ENCODE measurements at regions not wholly inside any gene's neighbourhood (a gene's known extent, or its start where the extent isn't known, plus 50 kb on each side); places are given as distances from the start of the nearest gene placed in this dataset.

- H3K27ac ChIP-seq (ENCODE audit: low read depth in 2 of 2, low read length in 2 of 2), result no peak overlapping the region
- H3K4me1 ChIP-seq (ENCODE audit: control insufficient read depth in 2 of 2, insufficient read depth in 2 of 2, low read length in 2 of 2), result no peaks in the 10 kb centered on the region
- H3K4me3 ChIP-seq (ENCODE audit: low read length in 2 of 2), result no peak overlapping the region
- no peaks in the 10 kb centered on the region for H3K36me3 ChIP-seq (ENCODE audit: control insufficient read depth in 2 of 2, insufficient read depth in 2 of 2, low read length in 2 of 2)
- peaks cover 0 to 13% of the 10 kb centered on the region in 2 donors for H3K9me3 ChIP-seq (ENCODE audit: control insufficient read depth in 2 of 2, low read length in 2 of 2)
- H3K9ac ChIP-seq (ENCODE audit: low read depth in 1 of 2, low read length in 2 of 2), result no peak overlapping the region
- no peaks in the 10 kb centered on the region for H3K27me3 ChIP-seq (ENCODE audit: control insufficient read depth in 2 of 2, insufficient read depth in 2 of 2, low read length in 2 of 2)
Measured at GRCh38 chr5:3891113-3891512, 295.5 kb downstream of the IRX1 start.

DNA sequence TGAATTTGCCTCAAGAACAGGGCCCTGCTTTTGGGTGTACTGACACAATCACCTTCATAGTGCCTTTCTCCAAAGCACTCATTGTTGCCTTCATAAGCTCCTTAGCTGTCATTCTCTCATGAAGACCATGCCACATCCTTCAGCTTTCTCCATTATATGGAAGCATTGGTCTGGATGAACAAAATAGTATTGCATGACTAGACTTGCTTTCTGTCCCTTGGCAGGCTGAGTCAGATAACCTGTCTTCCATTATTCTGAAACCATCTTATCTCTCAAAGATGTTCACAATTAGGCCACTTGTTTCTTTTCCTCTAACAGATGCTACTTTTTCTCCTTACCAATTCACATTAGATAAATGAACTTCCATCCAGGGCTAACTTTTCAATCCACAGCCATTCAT is 297.9 kb downstream of the IRX1 start:
- Histone ChIP-seq H3K9ac (ENCODE audit: low read depth in 1 of 2, low read length in 2 of 2) (no peak overlapping the region), H3K27ac (ENCODE audit: low read depth in 2 of 2, low read length in 2 of 2) (no peak overlapping the region), H3K27me3 (ENCODE audit: control insufficient read depth in 2 of 2, insufficient read depth in 2 of 2, low read length in 2 of 2) (no peaks in the 10 kb centered on the region), H3K4me1 (ENCODE audit: control insufficient read depth in 2 of 2, insufficient read depth in 2 of 2, low read length in 2 of 2) (no peaks in the 10 kb centered on the region), H3K36me3 (ENCODE audit: control insufficient read depth in 2 of 2, insufficient read depth in 2 of 2, low read length in 2 of 2) (no peaks in the 10 kb centered on the region), H3K9me3 (ENCODE audit: control insufficient read depth in 2 of 2, low read length in 2 of 2) (peaks cover 3 to 12% of the 10 kb centered on the region in 2 donors), H3K4me3 (ENCODE audit: low read length in 2 of 2) (no peak overlapping the region)

DNA sequence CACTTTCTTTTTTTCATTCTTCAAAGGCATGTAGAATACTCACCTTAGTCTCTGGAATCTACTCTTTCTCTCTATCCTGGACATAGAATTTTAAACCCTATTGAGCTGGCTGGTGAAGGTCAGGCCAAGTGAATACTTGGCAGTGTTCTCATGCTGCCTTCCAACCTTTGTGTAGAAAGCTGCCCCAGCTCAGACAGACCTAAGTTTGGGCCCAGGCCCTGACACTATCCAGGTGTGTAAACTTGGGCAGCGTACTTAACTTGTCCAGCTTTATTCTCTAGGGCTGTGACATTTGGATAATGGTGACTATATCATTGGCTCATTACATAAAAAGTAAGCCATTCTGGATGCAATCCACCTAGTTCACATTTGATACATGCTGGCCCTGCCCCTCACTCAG is 298.3 kb downstream of the IRX1 start:
- no peak overlapping the region for H3K9ac ChIP-seq (ENCODE audit: low read depth in 1 of 2, low read length in 2 of 2)
- H3K27me3 ChIP-seq (ENCODE audit: control insufficient read depth in 2 of 2, insufficient read depth in 2 of 2, low read length in 2 of 2), result no peaks in the 10 kb centered on the region
- H3K4me3 ChIP-seq (ENCODE audit: low read length in 2 of 2), result no peak overlapping the region
- peaks cover 3 to 12% of the 10 kb centered on the region in 2 donors for H3K9me3 ChIP-seq (ENCODE audit: control insufficient read depth in 2 of 2, low read length in 2 of 2)
- H3K36me3 ChIP-seq (ENCODE audit: control insufficient read depth in 2 of 2, insufficient read depth in 2 of 2, low read length in 2 of 2), result no peaks in the 10 kb centered on the region
- no peaks in the 10 kb centered on the region for H3K4me1 ChIP-seq (ENCODE audit: control insufficient read depth in 2 of 2, insufficient read depth in 2 of 2, low read length in 2 of 2)
- no peak overlapping the region for H3K27ac ChIP-seq (ENCODE audit: low read depth in 2 of 2, low read length in 2 of 2)

- no peaks in the 10 kb centered on the region for H3K4me1 ChIP-seq (ENCODE audit: control insufficient read depth in 2 of 2, insufficient read depth in 2 of 2, low read length in 2 of 2)
- H3K27me3 ChIP-seq (ENCODE audit: control insufficient read depth in 2 of 2, insufficient read depth in 2 of 2, low read length in 2 of 2), result no peaks in the 10 kb centered on the region
- H3K4me3 ChIP-seq (ENCODE audit: low read length in 2 of 2), result no peak overlapping the region
- no peak overlapping the region for H3K9ac ChIP-seq (ENCODE audit: low read depth in 1 of 2, low read length in 2 of 2)
- H3K27ac ChIP-seq (ENCODE audit: low read depth in 2 of 2, low read length in 2 of 2), result no peak overlapping the region
- peaks cover 3 to 4% of the 10 kb centered on the region in 2 donors for H3K9me3 ChIP-seq (ENCODE audit: control insufficient read depth in 2 of 2, low read length in 2 of 2)
- no peaks in the 10 kb centered on the region for H3K36me3 ChIP-seq (ENCODE audit: control insufficient read depth in 2 of 2, insufficient read depth in 2 of 2, low read length in 2 of 2)
Measured at GRCh38 chr5:3896098-3896497, 300.5 kb downstream of the IRX1 start.

DNA sequence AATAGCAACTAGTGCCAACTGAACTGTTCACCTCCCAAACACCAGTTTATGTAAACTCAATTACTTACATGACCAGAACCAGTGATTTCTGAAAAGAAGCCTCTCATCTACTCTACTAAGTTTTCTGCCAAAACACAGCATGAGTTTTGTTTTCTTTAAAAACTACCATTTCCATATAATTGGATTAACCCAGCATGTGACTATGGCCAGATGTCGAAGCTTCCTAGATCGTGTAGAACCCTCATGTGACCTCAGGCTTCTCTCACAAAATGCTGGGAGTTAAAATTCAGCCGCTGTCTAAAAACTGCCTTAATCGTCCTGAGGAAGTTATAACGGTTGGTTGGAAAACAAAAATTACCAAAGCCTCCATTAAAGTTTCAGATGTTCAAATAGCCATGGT is 303.5 kb downstream of the IRX1 start:
- Histone ChIP-seq H3K9me3 (ENCODE audit: control insufficient read depth in 2 of 2, low read length in 2 of 2) (peaks cover 3 to 4% of the 10 kb centered on the region in 2 donors), H3K9ac (ENCODE audit: low read depth in 1 of 2, low read length in 2 of 2) (no peak overlapping the region), H3K36me3 (ENCODE audit: control insufficient read depth in 2 of 2, insufficient read depth in 2 of 2, low read length in 2 of 2) (no peaks in the 10 kb centered on the region), H3K27ac (ENCODE audit: low read depth in 2 of 2, low read length in 2 of 2) (no peak overlapping the region), H3K4me1 (ENCODE audit: control insufficient read depth in 2 of 2, insufficient read depth in 2 of 2, low read length in 2 of 2) (no peaks in the 10 kb centered on the region), H3K27me3 (ENCODE audit: control insufficient read depth in 2 of 2, insufficient read depth in 2 of 2, low read length in 2 of 2) (no peaks in the 10 kb centered on the region), H3K4me3 (ENCODE audit: low read length in 2 of 2) (no peak overlapping the region)

GRCh38 chr5:3904584-3904983 is 309.0 kb downstream of the IRX1 start:
- Histone ChIP-seq H3K4me3 (ENCODE audit: low read length in 2 of 2) (no peak overlapping the region), H3K9me3 (ENCODE audit: control insufficient read depth in 2 of 2, low read length in 2 of 2) (no peaks in the 10 kb centered on the region), H3K36me3 (ENCODE audit: control insufficient read depth in 2 of 2, insufficient read depth in 2 of 2, low read length in 2 of 2) (no peaks in the 10 kb centered on the region), H3K4me1 (ENCODE audit: control insufficient read depth in 2 of 2, insufficient read depth in 2 of 2, low read length in 2 of 2) (no peaks in the 10 kb centered on the region), H3K9ac (ENCODE audit: low read depth in 1 of 2, low read length in 2 of 2) (no peak overlapping the region), H3K27me3 (ENCODE audit: control insufficient read depth in 2 of 2, insufficient read depth in 2 of 2, low read length in 2 of 2) (no peaks in the 10 kb centered on the region), H3K27ac (ENCODE audit: low read depth in 2 of 2, low read length in 2 of 2) (no peak overlapping the region)

- no peak overlapping the region for H3K4me3 ChIP-seq (ENCODE audit: low read length in 2 of 2)
- no peaks in the 10 kb centered on the region for H3K9me3 ChIP-seq (ENCODE audit: control insufficient read depth in 2 of 2, low read length in 2 of 2)
- no peak overlapping the region for H3K27ac ChIP-seq (ENCODE audit: low read depth in 2 of 2, low read length in 2 of 2)
- H3K27me3 ChIP-seq (ENCODE audit: control insufficient read depth in 2 of 2, insufficient read depth in 2 of 2, low read length in 2 of 2), result no peaks in the 10 kb centered on the region
- H3K9ac ChIP-seq (ENCODE audit: low read depth in 1 of 2, low read length in 2 of 2), result no peak overlapping the region
- no peaks in the 10 kb centered on the region for H3K4me1 ChIP-seq (ENCODE audit: control insufficient read depth in 2 of 2, insufficient read depth in 2 of 2, low read length in 2 of 2)
- no peaks in the 10 kb centered on the region for H3K36me3 ChIP-seq (ENCODE audit: control insufficient read depth in 2 of 2, insufficient read depth in 2 of 2, low read length in 2 of 2)
Measured at GRCh38 chr5:3905031-3905430, 309.4 kb downstream of the IRX1 start.

DNA sequence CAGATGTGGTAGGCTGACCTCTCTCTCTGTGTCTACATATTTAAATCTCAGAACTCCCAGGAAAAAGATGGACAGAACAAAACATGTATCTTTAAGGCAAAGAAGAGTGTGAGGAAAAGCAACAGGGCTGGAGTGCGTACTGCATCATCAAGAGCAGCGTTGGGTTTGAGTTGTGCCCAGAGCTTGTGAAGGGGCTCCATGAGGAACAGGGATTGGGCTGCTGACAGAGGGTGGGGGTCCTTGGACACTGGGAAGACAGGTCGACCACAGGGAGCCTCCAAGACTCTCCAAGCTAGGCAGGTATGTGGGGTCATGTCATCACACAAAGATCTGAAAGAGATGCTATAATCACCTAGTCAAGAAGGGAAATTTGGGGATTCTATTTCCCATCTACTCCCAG is 309.9 kb downstream of the IRX1 start:
- H3K9ac ChIP-seq (ENCODE audit: low read depth in 1 of 2, low read length in 2 of 2), result no peak overlapping the region
- H3K36me3 ChIP-seq (ENCODE audit: control insufficient read depth in 2 of 2, insufficient read depth in 2 of 2, low read length in 2 of 2), result no peaks in the 10 kb centered on the region
- no peaks in the 10 kb centered on the region for H3K27me3 ChIP-seq (ENCODE audit: control insufficient read depth in 2 of 2, insufficient read depth in 2 of 2, low read length in 2 of 2)
- no peaks in the 10 kb centered on the region for H3K9me3 ChIP-seq (ENCODE audit: control insufficient read depth in 2 of 2, low read length in 2 of 2)
- no peaks in the 10 kb centered on the region for H3K4me1 ChIP-seq (ENCODE audit: control insufficient read depth in 2 of 2, insufficient read depth in 2 of 2, low read length in 2 of 2)
- no peak overlapping the region for H3K4me3 ChIP-seq (ENCODE audit: low read length in 2 of 2)
- no peak overlapping the region for H3K27ac ChIP-seq (ENCODE audit: low read depth in 2 of 2, low read length in 2 of 2)

GRCh38 chr5:3911111-3911510 is 315.5 kb downstream of the IRX1 start:
- Histone ChIP-seq H3K4me3 (ENCODE audit: low read length in 2 of 2) (no peak overlapping the region), H3K27ac (ENCODE audit: low read depth in 2 of 2, low read length in 2 of 2) (no peak overlapping the region), H3K27me3 (ENCODE audit: control insufficient read depth in 2 of 2, insufficient read depth in 2 of 2, low read length in 2 of 2) (no peaks in the 10 kb centered on the region), H3K9me3 (ENCODE audit: control insufficient read depth in 2 of 2, low read length in 2 of 2) (no peaks in the 10 kb centered on the region), H3K4me1 (ENCODE audit: control insufficient read depth in 2 of 2, insufficient read depth in 2 of 2, low read length in 2 of 2) (no peaks in the 10 kb centered on the region), H3K9ac (ENCODE audit: low read depth in 1 of 2, low read length in 2 of 2) (no peak overlapping the region), H3K36me3 (ENCODE audit: control insufficient read depth in 2 of 2, insufficient read depth in 2 of 2, low read length in 2 of 2) (no peaks in the 10 kb centered on the region)

DNA sequence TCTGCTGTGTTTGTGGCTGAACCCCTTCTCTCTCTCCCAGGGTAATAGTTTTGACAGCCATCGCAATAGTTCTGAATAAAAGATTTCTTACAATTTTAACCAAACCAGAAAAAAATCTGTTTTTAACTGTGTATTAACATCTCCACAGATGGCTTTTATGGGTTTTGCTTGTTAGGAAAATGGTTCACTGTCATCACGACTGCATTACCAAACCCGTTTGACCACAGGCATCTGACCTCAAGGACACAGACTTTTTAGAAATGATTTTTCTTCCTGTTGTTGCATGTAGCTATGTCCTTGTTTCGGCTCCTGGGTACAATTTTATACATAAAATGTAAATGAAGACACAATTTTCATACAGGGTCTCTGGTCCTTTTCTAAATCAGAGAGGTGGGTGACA is 316.1 kb downstream of the IRX1 start:
- Histone ChIP-seq H3K4me3 (ENCODE audit: low read length in 2 of 2) (no peak overlapping the region), H3K36me3 (ENCODE audit: control insufficient read depth in 2 of 2, insufficient read depth in 2 of 2, low read length in 2 of 2) (no peaks in the 10 kb centered on the region), H3K4me1 (ENCODE audit: control insufficient read depth in 2 of 2, insufficient read depth in 2 of 2, low read length in 2 of 2) (no peaks in the 10 kb centered on the region), H3K27me3 (ENCODE audit: control insufficient read depth in 2 of 2, insufficient read depth in 2 of 2, low read length in 2 of 2) (no peaks in the 10 kb centered on the region), H3K27ac (ENCODE audit: low read depth in 2 of 2, low read length in 2 of 2) (no peak overlapping the region), H3K9me3 (ENCODE audit: control insufficient read depth in 2 of 2, low read length in 2 of 2) (no peaks in the 10 kb centered on the region), H3K9ac (ENCODE audit: low read depth in 1 of 2, low read length in 2 of 2) (no peak overlapping the region)

DNA sequence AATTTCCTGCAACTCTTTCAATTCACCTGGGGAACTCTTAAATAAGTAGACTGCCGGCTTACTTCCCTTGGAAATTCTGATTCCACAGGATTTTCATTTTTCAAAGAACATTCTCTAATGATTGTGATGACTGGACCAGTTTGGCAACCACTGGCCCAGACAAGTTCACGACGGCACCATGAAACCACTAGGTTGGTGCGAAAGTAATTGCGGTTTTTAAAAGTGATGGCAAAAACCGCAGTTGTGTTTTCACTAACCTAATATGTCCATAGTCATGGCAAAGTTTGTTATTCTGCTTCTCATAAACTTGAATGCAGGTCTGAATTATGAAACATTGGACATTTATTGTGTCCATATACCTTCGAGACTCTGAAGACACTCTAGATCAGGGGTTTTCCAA is 317.2 kb downstream of the IRX1 start:
- Histone ChIP-seq H3K27ac (ENCODE audit: low read depth in 2 of 2, low read length in 2 of 2) (no peak overlapping the region), H3K9me3 (ENCODE audit: control insufficient read depth in 2 of 2, low read length in 2 of 2) (no peaks in the 10 kb centered on the region), H3K4me3 (ENCODE audit: low read length in 2 of 2) (no peak overlapping the region), H3K4me1 (ENCODE audit: control insufficient read depth in 2 of 2, insufficient read depth in 2 of 2, low read length in 2 of 2) (no peaks in the 10 kb centered on the region), H3K36me3 (ENCODE audit: control insufficient read depth in 2 of 2, insufficient read depth in 2 of 2, low read length in 2 of 2) (no peaks in the 10 kb centered on the region), H3K9ac (ENCODE audit: low read depth in 1 of 2, low read length in 2 of 2) (no peak overlapping the region), H3K27me3 (ENCODE audit: control insufficient read depth in 2 of 2, insufficient read depth in 2 of 2, low read length in 2 of 2) (no peaks in the 10 kb centered on the region)
